HFFc6 (cell line): ENCODE measurements at regions not wholly inside any gene's neighbourhood (a gene's known extent, or its start where the extent isn't known, plus 50 kb on each side); places are given as distances from the start of the nearest gene placed in this dataset.

Experiments
- DNase-seq: peaks from one replicate; pipeline ENCODE4 v3.0.0-alpha.2; 2018
- H3K27ac Mint-ChIP-seq: 2 replicates; pipeline ENCODE4 v1.8.0; 2020; ENCODE audit warnings: mild to moderate bottlenecking, mixed read lengths
- H3K27me3 Mint-ChIP-seq: 2 replicates; pipeline ENCODE4 v1.8.0; 2021; ENCODE audit warnings: mild to moderate bottlenecking, moderate library complexity, mixed read lengths; ENCODE audit not compliant: insufficient read depth
- H3K36me3 Mint-ChIP-seq: 2 replicates; pipeline ENCODE4 v1.8.0; 2021; ENCODE audit warnings: low read depth, mixed read lengths
- H3K4me1 Mint-ChIP-seq: 2 replicates; pipeline ENCODE4 v1.8.0; 2020; ENCODE audit warnings: low read depth, mixed read lengths
- H3K4me3 Mint-ChIP-seq: 2 replicates; pipeline ENCODE4 v1.8.0; 2020; ENCODE audit warnings: mild to moderate bottlenecking, moderate library complexity, mixed read lengths
- H3K9me3 Mint-ChIP-seq: 2 replicates; pipeline ENCODE4 v1.8.0; 2020; ENCODE audit warnings: mild to moderate bottlenecking, mixed read lengths
- TF ChIP-seq, protein P1 (sequence below): fragments of 200-600 bp; sonication (generic); IDR thresholded peaks from 2 replicates; pipeline ENCODE4 v1.5.0; 2021; ENCODE audit warnings: antibody characterized with exemption, mild to moderate bottlenecking

DNA sequence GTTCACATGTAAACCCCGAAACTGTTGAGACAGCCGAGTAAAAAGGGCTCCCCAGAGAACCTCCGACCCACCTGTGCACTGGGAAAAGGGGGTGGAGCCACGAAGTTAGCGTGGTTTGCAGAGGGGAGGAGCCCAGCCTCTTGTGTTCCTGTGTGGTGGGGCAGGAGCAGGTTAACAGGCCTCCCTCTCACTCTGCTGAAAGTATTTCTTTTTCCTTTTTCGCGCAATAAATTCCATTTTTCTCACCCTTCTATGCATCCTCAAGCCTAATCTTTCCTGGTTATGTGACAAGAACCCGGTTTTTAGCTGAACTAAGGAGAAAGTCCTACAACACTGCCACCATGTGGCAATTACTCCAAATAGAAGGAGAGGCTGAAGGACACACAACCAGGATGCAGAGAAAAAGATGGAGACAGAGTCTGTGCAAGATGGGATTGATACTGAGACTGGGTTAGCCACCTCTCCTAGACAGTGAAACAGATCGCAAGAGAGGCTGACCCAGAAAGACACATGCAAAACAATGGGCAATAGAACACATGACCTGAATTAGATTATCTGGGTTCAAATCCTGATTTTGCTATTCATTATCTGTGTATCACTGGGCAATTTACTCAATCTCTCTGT, 168.7 kb upstream of the PRSS16 start:
- H3K27ac Mint-ChIP-seq: no peak overlapping the region
- TF ChIP-seq, protein P1, sequence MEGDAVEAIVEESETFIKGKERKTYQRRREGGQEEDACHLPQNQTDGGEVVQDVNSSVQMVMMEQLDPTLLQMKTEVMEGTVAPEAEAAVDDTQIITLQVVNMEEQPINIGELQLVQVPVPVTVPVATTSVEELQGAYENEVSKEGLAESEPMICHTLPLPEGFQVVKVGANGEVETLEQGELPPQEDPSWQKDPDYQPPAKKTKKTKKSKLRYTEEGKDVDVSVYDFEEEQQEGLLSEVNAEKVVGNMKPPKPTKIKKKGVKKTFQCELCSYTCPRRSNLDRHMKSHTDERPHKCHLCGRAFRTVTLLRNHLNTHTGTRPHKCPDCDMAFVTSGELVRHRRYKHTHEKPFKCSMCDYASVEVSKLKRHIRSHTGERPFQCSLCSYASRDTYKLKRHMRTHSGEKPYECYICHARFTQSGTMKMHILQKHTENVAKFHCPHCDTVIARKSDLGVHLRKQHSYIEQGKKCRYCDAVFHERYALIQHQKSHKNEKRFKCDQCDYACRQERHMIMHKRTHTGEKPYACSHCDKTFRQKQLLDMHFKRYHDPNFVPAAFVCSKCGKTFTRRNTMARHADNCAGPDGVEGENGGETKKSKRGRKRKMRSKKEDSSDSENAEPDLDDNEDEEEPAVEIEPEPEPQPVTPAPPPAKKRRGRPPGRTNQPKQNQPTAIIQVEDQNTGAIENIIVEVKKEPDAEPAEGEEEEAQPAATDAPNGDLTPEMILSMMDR: peak; percentile 84
- peak overlapping the region; percentile 61 for H3K4me3 Mint-ChIP-seq
- no peaks in the 10 kb centered on the region for H3K9me3 Mint-ChIP-seq
- peak; percentile 72 for DNase-seq
- peaks cover 4% of the 10 kb centered on the region; the same call in 1 of the 2 replicates for H3K27me3 Mint-ChIP-seq
- no peaks in the 10 kb centered on the region for H3K36me3 Mint-ChIP-seq
- no peaks in the 10 kb centered on the region for H3K4me1 Mint-ChIP-seq

DNA sequence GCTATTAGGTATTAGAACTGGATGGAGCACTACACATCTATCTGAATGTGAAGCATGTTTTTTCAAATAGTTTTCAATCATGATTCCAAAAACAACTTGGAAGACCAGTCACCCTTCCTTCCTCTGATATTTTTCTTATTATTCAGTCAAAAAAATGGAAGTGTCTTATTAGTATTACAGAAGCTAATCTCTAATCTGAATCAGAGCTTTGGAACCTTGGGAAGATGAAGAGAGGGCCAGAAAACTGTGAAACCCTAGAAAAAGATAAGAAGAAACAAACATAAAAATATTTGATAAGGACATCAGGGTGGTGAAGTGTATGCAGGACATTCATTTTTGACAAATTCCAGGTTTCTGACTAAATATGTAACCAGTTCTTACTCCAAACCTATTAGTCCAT, 166.3 kb upstream of the PRSS16 start:
- H3K36me3 Mint-ChIP-seq: no peaks in the 10 kb centered on the region
- H3K9me3 Mint-ChIP-seq: no peaks in the 10 kb centered on the region
- TF ChIP-seq, protein P1: no peak
- no peak overlapping the region for H3K27ac Mint-ChIP-seq
- H3K4me3 Mint-ChIP-seq: no peak overlapping the region
- H3K27me3 Mint-ChIP-seq: peaks cover 4% of the 10 kb centered on the region
- DNase-seq: no peak
- H3K4me1 Mint-ChIP-seq: no peaks in the 10 kb centered on the region

DNA sequence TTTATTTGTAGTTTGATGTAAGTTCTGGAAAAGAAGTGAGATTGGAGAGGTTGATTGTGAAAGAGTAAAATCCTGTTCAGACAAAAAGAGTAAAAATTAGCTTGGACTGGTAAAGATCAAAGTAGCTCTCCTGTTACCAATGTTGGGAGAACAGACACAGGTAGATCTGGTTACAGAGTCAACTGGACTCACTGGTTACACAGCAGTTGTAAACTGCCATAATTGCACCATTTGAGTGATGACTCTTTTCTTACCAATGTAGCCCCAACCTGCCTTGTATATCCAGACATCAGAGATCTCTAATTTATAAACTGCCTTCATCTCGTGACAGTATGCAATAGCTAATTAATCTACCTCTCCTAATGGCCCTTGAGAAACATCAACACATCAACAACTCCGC, 165.6 kb upstream of the PRSS16 start:
- peaks cover 4% of the 10 kb centered on the region for H3K27me3 Mint-ChIP-seq
- TF ChIP-seq, protein P1: no peak
- no peaks in the 10 kb centered on the region for H3K36me3 Mint-ChIP-seq
- no peak overlapping the region for H3K27ac Mint-ChIP-seq
- no peaks in the 10 kb centered on the region for H3K9me3 Mint-ChIP-seq
- no peak overlapping the region for H3K4me3 Mint-ChIP-seq
- no peaks in the 10 kb centered on the region for H3K4me1 Mint-ChIP-seq
- DNase-seq: no peak

DNA sequence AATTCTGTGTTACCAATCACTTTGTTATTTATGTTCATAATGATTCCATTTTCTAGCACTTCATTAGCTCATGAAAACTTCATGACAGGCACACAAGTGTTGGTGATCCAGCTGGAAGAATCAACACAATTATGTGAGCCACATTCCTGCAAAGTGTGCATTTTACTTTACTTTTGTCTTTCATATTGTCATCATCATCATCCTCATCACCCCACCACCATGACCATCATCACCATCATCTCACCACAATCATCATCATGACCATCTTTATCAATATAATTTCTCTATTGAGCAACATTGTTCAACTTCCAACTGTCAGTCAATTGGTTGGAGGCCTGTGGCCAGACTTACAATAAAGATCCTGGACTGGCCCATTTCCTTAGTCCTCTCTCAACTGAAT, 159.4 kb upstream of the PRSS16 start:
- Mint-ChIP-seq H3K4me1 (peaks cover 10% of the 10 kb centered on the region), H3K36me3 (no peaks in the 10 kb centered on the region), H3K27me3 (no peaks in the 10 kb centered on the region; the same call in none of the 2 replicates), H3K4me3 (no peak overlapping the region), H3K27ac (no peak overlapping the region), H3K9me3 (no peaks in the 10 kb centered on the region)
- TF ChIP-seq, protein P1: no peak
- no peak for DNase-seq

DNA sequence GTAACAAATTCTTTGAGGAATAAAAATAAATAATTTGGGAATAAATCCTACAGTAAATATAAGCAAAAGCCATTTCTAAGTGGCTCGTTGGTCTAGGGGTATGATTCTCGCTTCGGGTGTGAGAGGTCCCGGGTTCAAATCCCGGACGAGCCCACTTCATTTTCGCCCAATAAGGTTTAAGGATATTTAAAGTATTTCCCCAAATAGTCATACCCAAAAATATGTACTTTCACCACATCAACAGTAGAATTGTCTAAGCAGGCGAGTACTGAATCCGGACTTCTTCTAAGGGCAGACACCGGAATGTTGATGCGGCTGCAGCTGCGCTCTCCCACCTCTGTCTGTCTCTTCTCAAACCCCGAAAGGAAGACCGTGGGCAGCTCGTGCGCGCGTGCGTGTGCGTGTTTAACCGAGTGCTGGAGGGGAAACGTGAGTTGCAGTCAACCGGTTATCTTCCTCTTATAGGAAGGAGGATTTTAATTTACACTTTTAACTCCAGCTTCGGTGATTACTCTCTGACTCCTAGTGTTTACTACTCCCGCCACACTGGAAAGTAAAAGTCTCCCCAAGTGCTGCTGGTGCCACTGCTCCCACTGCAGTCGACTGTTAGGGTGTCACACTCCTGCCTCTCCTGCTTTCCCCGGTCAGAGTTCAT, 155.7 kb upstream of the PRSS16 start:
- peak; percentile 98 for DNase-seq
- peak overlapping the region; percentile 87 for H3K4me3 Mint-ChIP-seq
- peak overlapping the region; percentile 66 for H3K27ac Mint-ChIP-seq
- H3K27me3 Mint-ChIP-seq: no peaks in the 10 kb centered on the region; the same call in none of the 2 replicates
- no peaks in the 10 kb centered on the region for H3K9me3 Mint-ChIP-seq
- peaks cover 16% of the 10 kb centered on the region for H3K4me1 Mint-ChIP-seq
- H3K36me3 Mint-ChIP-seq: no peaks in the 10 kb centered on the region
- TF ChIP-seq, protein P1: no peak
